Loucy (cell line): ENCODE measurements at regions not wholly inside any gene's neighbourhood (a gene's known extent, or its start where the extent isn't known, plus 50 kb on each side); places are given as distances from the start of the nearest gene placed in this dataset.

ENCODE experiments used
- H2AFZ ChIP-seq: fragments of 200-600 bp; sonication (generic); 2 replicates; pipeline ENCODE4 v1.6.0; 2016; ENCODE audit warnings: antibody characterized with exemption, mild to moderate bottlenecking, low read length, moderate library complexity
- H3F3A ChIP-seq: fragments of 200-600 bp; 2 replicates; pipeline ENCODE4 v1.6.0; 2016; ENCODE audit warnings: antibody characterized with exemption, low read depth, mild to moderate bottlenecking
- H3K27me3 ChIP-seq: fragments of 200-600 bp; sonication (generic); 2 replicates; pipeline ENCODE4 v1.6.1; 2014; ENCODE audit warnings: low read length, mild to moderate bottlenecking; ENCODE audit not compliant: insufficient read depth, poor library complexity, severe bottlenecking
- H3K36me3 ChIP-seq: fragments of 200-600 bp; sonication (generic); 2 replicates; pipeline ENCODE4 v1.6.1; 2016; ENCODE audit warnings: low read length; ENCODE audit not compliant: insufficient read depth
- H3K4me1 ChIP-seq: fragments of 200-600 bp; sonication (generic); 2 replicates; pipeline ENCODE4 v1.5.1; 2014; ENCODE audit warnings: low read length, mild to moderate bottlenecking; ENCODE audit not compliant: insufficient read depth, poor library complexity, severe bottlenecking
- H3K4me2 ChIP-seq: fragments of 200-600 bp; sonication (generic); 2 replicates; pipeline ENCODE4 v1.6.0; 2014; ENCODE audit warnings: antibody characterized with exemption, low read length, low read depth, mild to moderate bottlenecking; ENCODE audit not compliant: poor library complexity, severe bottlenecking
- H3K4me3 ChIP-seq: fragments of 200-600 bp; sonication (generic); 2 replicates; pipeline ENCODE4 v1.5.1; 2014; ENCODE audit warnings: low read length, mild to moderate bottlenecking, mixed read lengths; ENCODE audit not compliant: poor library complexity, severe bottlenecking
- H3K79me2 ChIP-seq: fragments of 200-600 bp; sonication (generic); 2 replicates; pipeline ENCODE4 v1.6.1; 2014; ENCODE audit warnings: low read length; ENCODE audit not compliant: insufficient read depth
- H3K9ac ChIP-seq: fragments of 200-600 bp; sonication (generic); 2 replicates; pipeline ENCODE4 v1.6.0; 2014; ENCODE audit warnings: mild to moderate bottlenecking, low read depth, low read length, moderate library complexity; ENCODE audit not compliant: poor library complexity, severe bottlenecking
- H3K9me2 ChIP-seq: fragments of 200-600 bp; sonication (generic); replicated peaks from 2 replicates; pipeline ENCODE4 v1.6.1; 2016; ENCODE audit warnings: low read depth, low read length, mixed read lengths
- H3K9me3 ChIP-seq: fragments of 200-600 bp; sonication (generic); 2 replicates; pipeline ENCODE4 v1.6.1; 2014; ENCODE audit warnings: mild to moderate bottlenecking, antibody characterized with exemption, low read length, low read depth; ENCODE audit not compliant: insufficient read depth
- H4K20me1 ChIP-seq: fragments of 200-600 bp; sonication (generic); 2 replicates; pipeline ENCODE4 v1.6.0; 2014; ENCODE audit warnings: antibody characterized with exemption, low read length, mild to moderate bottlenecking; ENCODE audit not compliant: insufficient read depth, poor library complexity, severe bottlenecking
- CTCF ChIP-seq: fragments of 200-600 bp; sonication (generic); conservative IDR thresholded peaks from 2 replicates; pipeline ENCODE4 v1.5.1; 2014; ENCODE audit warnings: mild to moderate bottlenecking, antibody characterized with exemption, low read length
- EZH2phosphoT487 ChIP-seq: fragments of 200-600 bp; IDR thresholded peaks from 2 replicates; pipeline ENCODE4 v1.6.1; 2018; ENCODE audit warnings: antibody characterized with exemption, mild to moderate bottlenecking, moderate library complexity, borderline replicate concordance

- Histone ChIP-seq H4K20me1 (no peaks in the 10 kb centered on the region), H3K9ac (no peak overlapping the region), H3K9me2 (no peaks in the 10 kb centered on the region), H3K79me2 (no peaks in the 10 kb centered on the region), H3K27me3 (no peaks in the 10 kb centered on the region), H3K9me3 (peaks cover 10% of the 10 kb centered on the region; the same call in 1 of the 2 replicates), H3K36me3 (no peaks in the 10 kb centered on the region), H2AFZ (0 out of 2 replicates have a peak overlapping the region, but pooled peaks have one; percentile 33), H3F3A (no peaks in the 10 kb centered on the region), H3K4me3 (no peak overlapping the region), H3K4me1 (no peaks in the 10 kb centered on the region), H3K4me2 (no peak overlapping the region)
- TF ChIP-seq EZH2phosphoT487: no peak
- TF ChIP-seq CTCF: no peak
Measured at GRCh38 chr9:88934876-88935535, 56.3 kb upstream of the S1PR3 start.

- H3K4me3 ChIP-seq: no peak overlapping the region
- no peak overlapping the region for H2AFZ ChIP-seq
- H3K36me3 ChIP-seq: no peaks in the 10 kb centered on the region
- no peak overlapping the region for H3K4me2 ChIP-seq
- TF ChIP-seq CTCF (no peak), EZH2phosphoT487 (no peak)
- no peak overlapping the region for H3K9ac ChIP-seq
- H3K9me3 ChIP-seq: peaks cover 5% of the 10 kb centered on the region; the same call in 1 of the 2 replicates
- no peaks in the 10 kb centered on the region for H3F3A ChIP-seq
- no peaks in the 10 kb centered on the region for H3K9me2 ChIP-seq
- H3K79me2 ChIP-seq: no peaks in the 10 kb centered on the region
- H3K4me1 ChIP-seq: no peaks in the 10 kb centered on the region
- H3K27me3 ChIP-seq: no peaks in the 10 kb centered on the region
- H4K20me1 ChIP-seq: no peaks in the 10 kb centered on the region
Measured at GRCh38 chr9:88936132-88936531, 55.1 kb upstream of the S1PR3 start.

GRCh38 chr9:88936668-88937067, 54.6 kb upstream of the S1PR3 start:
- Histone ChIP-seq H2AFZ (no peak overlapping the region), H3K36me3 (no peaks in the 10 kb centered on the region), H4K20me1 (no peaks in the 10 kb centered on the region), H3K4me3 (no peak overlapping the region), H3K27me3 (no peaks in the 10 kb centered on the region), H3K4me2 (no peak overlapping the region), H3F3A (no peaks in the 10 kb centered on the region), H3K4me1 (no peaks in the 10 kb centered on the region), H3K79me2 (no peaks in the 10 kb centered on the region), H3K9me3 (no peaks in the 10 kb centered on the region), H3K9ac (no peak overlapping the region), H3K9me2 (no peaks in the 10 kb centered on the region)
- TF ChIP-seq EZH2phosphoT487: no peak
- TF ChIP-seq CTCF: no peak
